Epithelial cell of proximal tubule (primary cell): ENCODE measurements at regions not wholly inside any gene's neighbourhood (a gene's known extent, or its start where the extent isn't known, plus 50 kb on each side); places are given as distances from the start of the nearest gene placed in this dataset.

ENCODE experiments used
- DNase-seq: peaks from one replicate; pipeline ENCODE4 v3.0.0-alpha.2; 2011; ENCODE audit warnings: low read depth
- H3K4me3 ChIP-seq: 2 replicates; pipeline ENCODE4 v1.5.1; 2011; ENCODE audit warnings: low read depth, mild to moderate bottlenecking, low read length
- TF ChIP-seq, protein P1 (sequence below): conservative IDR thresholded peaks from 2 replicates; pipeline ENCODE4 v1.5.1; 2012; ENCODE audit warnings: low read depth, mild to moderate bottlenecking, low read length

DNA sequence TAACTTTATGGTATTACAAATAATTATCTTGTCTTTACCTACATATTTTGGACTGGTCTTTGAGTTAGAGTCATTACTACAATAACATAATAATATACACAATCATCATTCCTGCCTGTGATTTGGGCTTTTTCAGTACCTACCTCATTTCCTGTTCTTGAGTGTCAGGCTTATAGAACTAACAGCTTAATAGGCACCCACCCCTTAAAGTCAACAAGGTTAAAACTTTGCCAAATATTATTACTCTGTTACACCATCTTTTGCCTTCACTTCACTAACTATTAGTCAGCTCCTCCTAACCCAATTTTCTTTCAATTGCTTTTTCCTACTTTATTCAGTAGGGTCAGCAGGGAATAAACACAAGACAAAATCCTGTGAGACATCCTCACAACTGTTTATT is 488.7 kb upstream of the AGTR1 start:
- no peak for DNase-seq
- TF ChIP-seq, protein P1, sequence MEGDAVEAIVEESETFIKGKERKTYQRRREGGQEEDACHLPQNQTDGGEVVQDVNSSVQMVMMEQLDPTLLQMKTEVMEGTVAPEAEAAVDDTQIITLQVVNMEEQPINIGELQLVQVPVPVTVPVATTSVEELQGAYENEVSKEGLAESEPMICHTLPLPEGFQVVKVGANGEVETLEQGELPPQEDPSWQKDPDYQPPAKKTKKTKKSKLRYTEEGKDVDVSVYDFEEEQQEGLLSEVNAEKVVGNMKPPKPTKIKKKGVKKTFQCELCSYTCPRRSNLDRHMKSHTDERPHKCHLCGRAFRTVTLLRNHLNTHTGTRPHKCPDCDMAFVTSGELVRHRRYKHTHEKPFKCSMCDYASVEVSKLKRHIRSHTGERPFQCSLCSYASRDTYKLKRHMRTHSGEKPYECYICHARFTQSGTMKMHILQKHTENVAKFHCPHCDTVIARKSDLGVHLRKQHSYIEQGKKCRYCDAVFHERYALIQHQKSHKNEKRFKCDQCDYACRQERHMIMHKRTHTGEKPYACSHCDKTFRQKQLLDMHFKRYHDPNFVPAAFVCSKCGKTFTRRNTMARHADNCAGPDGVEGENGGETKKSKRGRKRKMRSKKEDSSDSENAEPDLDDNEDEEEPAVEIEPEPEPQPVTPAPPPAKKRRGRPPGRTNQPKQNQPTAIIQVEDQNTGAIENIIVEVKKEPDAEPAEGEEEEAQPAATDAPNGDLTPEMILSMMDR = no peak
- H3K4me3 ChIP-seq = no peak overlapping the region

DNA sequence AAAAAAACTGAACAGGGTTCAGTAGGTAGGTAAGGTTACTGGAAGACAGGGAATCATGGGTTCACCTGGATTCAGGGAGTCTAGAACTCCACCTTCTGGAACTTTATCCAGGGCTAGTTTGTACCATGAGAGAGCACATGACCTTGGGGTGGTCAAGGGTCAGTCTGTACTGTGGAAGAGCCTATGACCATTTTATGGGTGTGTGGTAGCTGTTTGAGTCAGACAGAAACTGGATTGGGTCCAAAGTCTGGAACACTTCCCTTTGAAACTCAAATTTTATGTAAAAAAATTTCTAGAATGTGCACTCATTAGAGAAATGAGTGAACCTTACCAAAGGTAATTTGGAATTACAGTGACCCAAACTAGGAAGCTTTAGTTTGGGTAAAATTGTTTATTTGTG is 486.0 kb upstream of the AGTR1 start:
- DNase-seq = peak; percentile 13
- TF ChIP-seq, protein P1 = no peak
- H3K4me3 ChIP-seq = no peak overlapping the region

DNA sequence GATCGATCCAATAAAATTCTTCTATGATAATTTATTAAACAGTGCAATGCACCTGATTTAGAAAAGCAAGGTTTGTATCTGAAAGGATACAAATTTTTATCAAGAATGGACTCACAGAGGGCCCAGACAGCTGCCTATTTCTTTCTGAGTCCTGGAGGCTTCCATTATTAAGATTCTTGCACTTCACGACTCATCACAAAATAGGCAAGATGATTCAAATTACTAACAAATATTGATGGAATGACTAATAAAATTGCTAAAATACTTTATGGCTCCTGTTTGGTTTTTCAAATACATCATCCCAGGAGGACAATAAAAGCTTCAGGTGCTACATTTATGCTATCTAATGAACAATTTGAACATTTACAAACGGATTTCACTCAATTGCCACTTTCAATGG is 483.0 kb upstream of the AGTR1 start:
- TF ChIP-seq, protein P1 = no peak
- no peak for DNase-seq
- no peak overlapping the region for H3K4me3 ChIP-seq

DNA sequence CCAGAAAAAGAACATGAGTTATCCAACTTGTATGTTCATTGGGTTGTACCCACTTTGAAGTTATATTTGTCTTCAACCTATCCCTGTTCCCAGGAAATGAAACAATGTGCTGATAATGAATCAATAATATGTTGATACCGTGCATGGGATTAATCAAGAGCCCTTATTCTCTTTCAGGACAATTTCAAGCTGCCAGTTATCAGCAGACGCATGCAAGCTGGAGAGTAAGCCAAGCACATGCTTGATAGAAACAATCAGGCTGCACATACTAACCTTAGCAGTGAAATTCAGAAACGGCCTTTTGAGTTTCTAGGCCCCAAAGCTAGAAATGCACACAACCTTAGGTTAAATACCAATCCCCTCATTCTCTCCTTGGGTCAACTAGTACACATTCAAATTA is 480.4 kb upstream of the AGTR1 start:
- TF ChIP-seq, protein P1 = no peak
- DNase-seq = no peak

DNA sequence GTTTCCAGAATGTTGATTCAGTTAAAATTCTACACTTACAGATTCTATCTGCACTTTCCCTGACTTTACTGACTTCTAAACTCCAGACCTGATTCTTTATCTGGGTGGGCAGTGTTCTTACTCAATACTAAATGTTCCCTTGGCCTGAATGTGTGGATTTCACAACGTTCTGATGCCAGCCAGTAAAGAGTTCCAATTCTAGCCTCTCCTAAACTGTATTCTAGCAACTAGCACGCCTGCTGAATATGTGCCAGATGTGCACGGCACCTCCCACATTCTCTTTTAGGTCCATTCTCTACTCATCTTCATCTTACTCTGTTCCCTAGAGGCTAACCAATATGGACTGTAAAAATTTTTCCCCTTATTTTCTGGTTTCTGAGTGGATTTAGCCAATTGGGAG is 479.5 kb upstream of the AGTR1 start:
- TF ChIP-seq, protein P1 = no peak
- H3K4me3 ChIP-seq = no peak overlapping the region
- no peak for DNase-seq

More for the DNA sequence above, 480.4 kb upstream of the AGTR1 start:
- H3K4me3 ChIP-seq = no peak overlapping the region

DNA sequence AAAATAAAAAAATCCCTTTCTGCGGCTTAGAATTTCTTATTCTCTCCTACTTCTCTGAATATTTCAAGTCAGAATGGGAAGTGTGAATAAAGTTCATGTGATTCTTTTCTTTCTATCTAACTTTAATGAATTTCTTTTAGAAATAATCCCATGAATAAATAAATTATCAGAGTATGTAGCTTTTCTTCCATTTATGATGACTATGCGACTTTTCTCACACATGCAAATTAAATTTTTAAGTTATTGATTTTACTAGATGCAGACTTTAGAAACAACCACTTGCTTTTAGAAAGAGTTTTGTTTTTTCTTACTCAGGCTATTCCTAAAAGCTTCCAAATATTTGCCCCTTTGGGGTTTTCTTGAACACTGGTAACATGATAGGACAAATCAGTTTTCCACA is 477.7 kb upstream of the AGTR1 start:
- H3K4me3 ChIP-seq = no peak overlapping the region
- no peak for DNase-seq
- TF ChIP-seq, protein P1 = no peak

DNA sequence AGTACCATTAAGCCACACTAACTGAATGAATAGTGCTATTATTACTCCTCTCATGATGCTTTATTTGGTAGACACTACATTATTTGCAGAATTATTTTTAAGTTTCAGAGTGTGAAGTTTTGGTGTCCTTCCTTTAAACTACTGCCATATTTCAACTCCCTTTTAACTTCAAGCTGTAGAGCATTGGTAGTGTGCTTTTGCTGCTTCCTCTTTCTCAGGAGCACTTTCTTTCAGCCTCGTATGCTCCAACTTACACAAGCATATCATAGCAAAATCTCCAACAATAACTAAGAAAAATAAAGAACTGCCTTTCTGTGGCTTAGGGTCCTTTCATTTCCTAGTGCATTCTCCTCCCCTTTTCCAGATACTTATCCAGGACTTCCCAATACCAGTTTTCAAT is 476.4 kb upstream of the AGTR1 start:
- TF ChIP-seq, protein P1 = no peak
- DNase-seq = no peak
- H3K4me3 ChIP-seq = no peak overlapping the region
